HG02885 (cell line): ENCODE measurements at regions not wholly inside any gene's neighbourhood (a gene's known extent, or its start where the extent isn't known, plus 50 kb on each side); places are given as distances from the start of the nearest gene placed in this dataset.

ENCODE experiments used
- ATAC-seq: cut with Tn5 transposase; IDR thresholded peaks from one replicate; pipeline ENCODE4 v1.9.1; 2021; ENCODE audit warnings: mild to moderate bottlenecking; ENCODE audit not compliant: unreplicated experiment, poor library complexity

DNA sequence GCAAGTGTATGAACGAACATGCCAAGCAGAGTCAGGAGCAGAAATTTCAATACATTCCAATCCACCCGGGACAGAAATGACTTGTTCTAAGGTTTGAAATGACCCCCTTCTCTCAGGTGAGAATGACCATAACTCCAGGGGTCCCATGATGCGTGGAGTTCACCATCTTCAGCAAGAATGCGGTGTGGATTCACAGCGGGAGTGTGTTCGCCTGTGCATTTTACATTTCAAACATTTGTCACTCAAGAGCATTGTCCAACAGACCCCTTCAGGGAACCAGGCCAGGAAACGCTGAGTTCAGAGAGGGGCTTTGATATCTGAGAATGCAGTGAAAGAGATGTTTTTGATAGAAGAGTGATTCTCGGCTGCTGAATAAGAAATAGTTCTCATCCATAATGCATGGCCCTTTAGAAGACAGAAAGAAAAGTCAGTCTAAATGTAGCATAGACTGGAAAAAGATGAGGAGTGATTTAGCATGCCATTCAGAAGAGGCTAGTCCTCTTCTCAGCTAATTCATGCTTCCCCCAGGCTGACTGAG lies 200.3 kb upstream of the KCNG1 start:
- ATAC-seq, result no peak

DNA sequence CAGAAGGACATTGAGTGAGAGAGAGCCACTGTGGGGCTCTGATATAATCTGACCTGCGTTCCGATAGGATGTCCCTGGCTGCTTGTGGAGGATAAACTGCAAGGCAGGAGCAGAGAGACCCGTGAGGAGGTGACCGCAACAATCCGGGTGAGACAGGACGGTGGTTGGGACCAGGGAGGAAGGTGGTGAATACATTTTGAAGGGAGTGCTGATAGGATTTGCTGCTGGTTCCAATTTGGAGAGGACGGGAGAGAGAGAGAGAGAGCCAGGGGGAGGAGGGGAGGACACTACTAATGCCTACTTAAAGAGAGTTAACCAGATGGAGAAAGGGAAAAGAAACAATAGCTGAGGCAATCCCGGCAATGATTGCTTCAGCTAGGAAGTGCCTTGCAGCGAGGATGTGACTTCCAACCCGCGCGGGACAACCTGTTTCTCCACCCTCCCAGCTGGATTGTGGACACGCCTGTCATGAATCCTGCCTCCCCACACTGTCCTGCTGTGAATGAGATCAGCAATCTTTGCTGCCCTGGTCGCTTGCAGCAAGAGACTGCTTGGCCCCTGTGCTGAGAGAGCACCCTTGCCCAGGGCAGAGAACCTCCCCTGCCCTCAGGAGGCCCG lies 199.0 kb upstream of the KCNG1 start:
- ATAC-seq, result no peak

GRCh38 chr20:51221103-51221502 lies 198.2 kb upstream of the KCNG1 start:
- no peak for ATAC-seq

DNA sequence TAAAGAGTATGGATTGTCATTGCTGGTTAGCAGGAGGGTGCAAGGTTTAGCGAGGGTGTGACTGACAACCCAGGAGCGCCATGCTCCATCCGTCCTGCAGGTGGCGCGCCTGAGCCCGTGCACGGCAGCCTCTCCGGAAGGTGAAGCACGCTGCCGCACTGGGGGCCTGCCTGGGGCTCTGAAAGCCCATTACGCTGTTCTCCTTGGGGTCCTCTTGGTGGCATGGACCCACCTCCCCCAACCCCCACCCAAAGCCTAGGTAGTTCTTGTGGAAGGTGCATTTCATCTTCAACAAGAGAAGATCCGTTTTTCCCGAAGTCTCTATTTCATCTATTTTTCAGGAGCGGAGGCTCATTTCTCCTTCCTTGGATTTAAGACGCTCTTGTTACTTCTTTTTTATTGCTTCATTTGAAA lies 197.4 kb upstream of the KCNG1 start:
- ATAC-seq, result no peak

- ATAC-seq, result no peak
Measured at GRCh38 chr20:51219544-51219943, 196.6 kb upstream of the KCNG1 start.

DNA sequence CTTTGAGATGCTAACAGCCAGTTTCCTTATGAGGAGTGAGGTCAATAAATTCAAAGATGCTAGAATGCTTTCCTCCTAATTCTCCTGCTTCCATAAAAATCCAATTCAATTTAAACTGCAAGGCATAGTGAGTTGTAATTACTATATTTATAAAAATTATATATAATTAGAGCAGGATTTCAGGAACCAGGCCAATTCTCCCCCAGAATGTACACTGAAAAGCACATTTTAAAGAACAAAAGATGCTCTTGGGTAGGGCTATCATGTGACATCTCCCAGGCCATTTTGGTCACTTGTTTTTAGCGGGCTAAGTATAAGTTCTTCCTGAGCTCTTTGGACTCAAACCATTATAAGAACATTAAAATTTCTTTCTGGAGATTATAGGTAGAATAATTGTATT lies 195.7 kb upstream of the KCNG1 start:
- ATAC-seq, result no peak

DNA sequence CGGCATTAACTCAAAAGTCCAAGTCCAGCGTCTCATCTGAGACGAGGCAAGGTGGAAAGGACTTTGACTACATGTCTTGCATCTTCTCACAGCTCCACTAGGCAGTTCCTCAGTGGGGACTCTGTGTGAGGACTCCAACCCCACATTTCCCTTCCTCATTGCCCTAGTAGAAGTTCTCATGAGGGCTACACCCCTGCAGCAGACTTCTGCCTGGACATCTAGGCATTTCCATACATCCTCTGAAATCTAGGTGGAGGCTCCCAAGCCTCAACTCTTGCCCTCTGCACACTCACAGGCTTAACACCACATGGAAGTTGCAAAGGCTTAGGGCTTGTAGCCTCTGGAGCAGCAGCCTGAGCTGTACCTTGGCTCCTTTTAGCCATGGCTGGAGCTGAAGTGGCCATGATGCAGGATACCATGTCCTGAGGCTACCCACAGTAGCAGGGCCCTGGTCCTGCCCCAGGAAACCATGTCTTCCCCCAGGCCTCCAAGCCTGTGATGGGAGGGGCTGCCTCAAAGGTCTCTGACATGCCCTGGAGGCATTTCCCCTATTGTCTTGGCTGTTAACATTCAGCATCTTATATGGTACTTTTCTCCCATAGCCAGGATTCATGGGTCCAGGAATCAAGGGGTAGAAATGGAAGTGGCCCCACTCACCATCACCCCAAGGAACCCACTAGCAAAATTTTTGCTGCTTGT lies 194.6 kb upstream of the KCNG1 start:
- ATAC-seq, result no peak

- ATAC-seq, result no peak
Measured at GRCh38 chr20:51216850-51217249, 193.9 kb upstream of the KCNG1 start.

GRCh38 chr20:51212816-51213215 lies 189.9 kb upstream of the KCNG1 start:
- no peak for ATAC-seq

GRCh38 chr20:51211191-51211590 lies 188.3 kb upstream of the KCNG1 start:
- no peak for ATAC-seq

DNA sequence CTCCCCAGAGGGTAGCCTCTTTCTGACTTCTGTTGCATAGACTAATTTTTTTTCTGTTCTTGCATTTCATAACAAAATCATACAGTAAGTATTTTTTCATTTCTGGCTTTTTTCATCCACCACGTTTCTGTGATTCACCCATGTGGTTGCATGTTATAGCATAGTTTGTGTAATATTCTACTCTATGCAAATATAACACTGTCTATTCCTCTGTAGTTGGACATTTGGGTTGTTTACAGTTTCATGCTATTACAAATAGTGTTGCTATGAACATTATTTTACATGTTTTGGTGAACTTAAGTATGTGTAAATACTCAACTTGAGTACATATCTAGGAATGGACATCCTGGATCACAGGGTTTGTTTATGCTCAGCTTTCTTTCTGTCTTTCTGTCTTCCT lies 187.2 kb upstream of the KCNG1 start:
- ATAC-seq, result no peak

- no peak for ATAC-seq
Measured at GRCh38 chr20:51208162-51208561, 185.3 kb upstream of the KCNG1 start.

GRCh38 chr20:51206032-51206662 lies 183.2 kb upstream of the KCNG1 start:
- ATAC-seq, result no peak

- no peak for ATAC-seq
Measured at GRCh38 chr20:51204794-51205193, 181.9 kb upstream of the KCNG1 start.

DNA sequence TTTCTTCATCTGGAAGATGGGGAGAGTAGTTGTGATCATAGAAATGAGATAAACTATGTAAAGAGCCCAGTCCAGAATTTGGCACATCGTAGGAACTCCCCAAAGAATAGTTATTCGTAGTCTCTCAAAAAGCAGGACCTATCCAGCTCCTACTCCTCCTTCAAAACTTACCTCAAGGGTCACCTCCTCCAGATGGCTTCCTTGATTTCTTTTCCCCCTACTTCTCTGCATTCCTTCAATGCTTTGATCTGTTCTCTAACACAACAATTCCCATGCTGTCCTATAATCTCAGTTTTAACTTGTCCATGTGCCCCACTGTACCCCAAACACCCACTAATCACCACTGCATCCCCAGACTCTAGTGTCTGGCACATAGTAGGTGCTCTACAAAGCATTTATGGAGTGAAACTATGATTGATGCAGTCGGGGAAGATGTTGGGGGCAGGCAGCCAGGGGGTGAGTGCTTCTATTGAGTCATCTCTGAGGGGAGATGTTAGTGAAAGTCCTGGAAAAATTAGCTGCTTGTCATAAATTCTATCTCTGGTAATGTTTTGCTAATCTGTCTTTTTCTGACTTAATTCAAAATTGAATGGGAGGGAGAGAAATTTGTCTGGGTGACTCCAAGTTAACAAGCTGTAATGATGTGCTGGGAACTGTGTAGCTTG lies 181.3 kb upstream of the KCNG1 start:
- ATAC-seq, result no peak

DNA sequence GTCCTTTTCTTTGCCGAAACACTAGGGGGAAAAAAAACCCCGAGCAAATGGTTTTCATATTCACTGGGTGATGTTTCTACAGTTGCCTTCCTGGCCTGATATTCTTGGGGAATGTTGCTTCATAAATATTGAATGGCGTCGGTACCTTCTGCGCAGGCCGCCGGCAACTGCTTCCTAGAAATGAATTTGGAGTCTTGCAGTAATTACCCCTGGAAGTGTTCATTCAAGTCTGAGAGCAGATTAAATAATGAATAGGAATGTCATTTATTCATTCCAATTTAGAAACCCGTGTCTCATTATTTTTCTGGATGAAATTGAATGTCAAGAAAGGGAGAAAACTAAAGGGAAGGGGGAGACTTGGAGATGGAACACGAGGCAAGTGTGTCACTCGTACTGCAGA lies 179.4 kb upstream of the KCNG1 start:
- ATAC-seq, result no peak

- ATAC-seq, result no peak
Measured at GRCh38 chr20:51199920-51200319, 177.0 kb upstream of the KCNG1 start.

- ATAC-seq, result no peak
Measured at GRCh38 chr20:51198876-51199523, 176.1 kb upstream of the KCNG1 start.

GRCh38 chr20:51198238-51198637 lies 175.3 kb upstream of the KCNG1 start:
- ATAC-seq, result no peak

- ATAC-seq, result no peak
Measured at GRCh38 chr20:51196991-51197651, 174.2 kb upstream of the KCNG1 start.
